ENCODE measurements at regions not wholly inside any gene's neighbourhood (a gene's known extent, or its start where the extent isn't known, plus 50 kb on each side); places are given as distances from the start of the nearest gene placed in this dataset.

- in situ Hi-C loops (cut with HindIII; ENCODE audit: low sequenced_read_pairs) = no loop called here
- no peak for DNase-seq (ENCODE audit: low spot score)
Measured at GRCh38 chr13:112184851-112185371, 118.0 kb downstream of the SOX1 start.

GRCh38 chr13:112185466-112185865, 118.5 kb downstream of the SOX1 start:
- no peak for DNase-seq (ENCODE audit: low spot score)
- in situ Hi-C loops (cut with HindIII; ENCODE audit: low sequenced_read_pairs) = no loop called here

GRCh38 chr13:112186091-112186490, 119.1 kb downstream of the SOX1 start:
- DNase-seq (ENCODE audit: low spot score) = no peak

GRCh38 chr13:112187527-112188297, 120.8 kb downstream of the SOX1 start:
- in situ Hi-C loops (cut with HindIII; ENCODE audit: low sequenced_read_pairs) = no loop called here
- DNase-seq (ENCODE audit: low spot score) = no peak

More at GRCh38 chr13:112186091-112186490, 119.1 kb downstream of the SOX1 start:
- in situ Hi-C loops (cut with HindIII; ENCODE audit: low sequenced_read_pairs) = no loop called here

- no peak for DNase-seq (ENCODE audit: low spot score)
- in situ Hi-C loops (cut with HindIII; ENCODE audit: low sequenced_read_pairs) = no loop called here
Measured at GRCh38 chr13:112188298-112188610, 121.3 kb downstream of the SOX1 start.

GRCh38 chr13:112193463-112194166, 126.7 kb downstream of the SOX1 start:
- no peak for DNase-seq (ENCODE audit: low spot score)
- in situ Hi-C loops (cut with HindIII; ENCODE audit: low sequenced_read_pairs) = no loop called here

GRCh38 chr13:112194167-112194530, 127.2 kb downstream of the SOX1 start:
- DNase-seq (ENCODE audit: low spot score) = no peak
- in situ Hi-C loops (cut with HindIII; ENCODE audit: low sequenced_read_pairs) = no loop called here

GRCh38 chr13:112194579-112194978, 127.6 kb downstream of the SOX1 start:
- in situ Hi-C loops (cut with HindIII; ENCODE audit: low sequenced_read_pairs) = no loop called here
- DNase-seq (ENCODE audit: low spot score) = no peak

GRCh38 chr13:112198396-112199010, 131.6 kb downstream of the SOX1 start:
- in situ Hi-C loops (cut with HindIII; ENCODE audit: low sequenced_read_pairs) = no loop called here
- no peak for DNase-seq (ENCODE audit: low spot score)

- no peak for DNase-seq (ENCODE audit: low spot score)
Measured at GRCh38 chr13:112200200-112200599, 133.3 kb downstream of the SOX1 start.

GRCh38 chr13:112202266-112202665, 135.3 kb downstream of the SOX1 start:
- in situ Hi-C loops (cut with HindIII; ENCODE audit: low sequenced_read_pairs) = no loop called here
- DNase-seq (ENCODE audit: low spot score) = no peak

More at GRCh38 chr13:112200200-112200599, 133.3 kb downstream of the SOX1 start:
- in situ Hi-C loops (cut with HindIII; ENCODE audit: low sequenced_read_pairs) = no loop called here

GRCh38 chr13:112202966-112203365, 136.0 kb downstream of the SOX1 start:
- in situ Hi-C loops (cut with HindIII; ENCODE audit: low sequenced_read_pairs) = no loop called here
- no peak for DNase-seq (ENCODE audit: low spot score)

- in situ Hi-C loops (cut with HindIII; ENCODE audit: low sequenced_read_pairs) = no loop called here
- no peak for DNase-seq (ENCODE audit: low spot score)
Measured at GRCh38 chr13:112203614-112204013, 136.7 kb downstream of the SOX1 start.

- DNase-seq (ENCODE audit: low spot score) = no peak
- in situ Hi-C loops (cut with HindIII; ENCODE audit: low sequenced_read_pairs) = no loop called here
Measured at GRCh38 chr13:112204346-112205327, 137.7 kb downstream of the SOX1 start.

- DNase-seq (ENCODE audit: low spot score) = no peak
- in situ Hi-C loops (cut with HindIII; ENCODE audit: low sequenced_read_pairs) = no loop called here
Measured at GRCh38 chr13:112205990-112206389, 139.0 kb downstream of the SOX1 start.

- in situ Hi-C loops (cut with HindIII; ENCODE audit: low sequenced_read_pairs) = no loop called here
- DNase-seq (ENCODE audit: low spot score) = no peak
Measured at GRCh38 chr13:112207129-112207528, 140.2 kb downstream of the SOX1 start.

GRCh38 chr13:112208656-112209055, 141.7 kb downstream of the SOX1 start:
- DNase-seq (ENCODE audit: low spot score) = no peak
- in situ Hi-C loops (cut with HindIII; ENCODE audit: low sequenced_read_pairs) = no loop called here

- no peak for DNase-seq (ENCODE audit: low spot score)
- in situ Hi-C loops (cut with HindIII; ENCODE audit: low sequenced_read_pairs) = no loop called here
Measured at GRCh38 chr13:112209266-112209665, 142.3 kb downstream of the SOX1 start.

GRCh38 chr13:112209711-112210110, 142.8 kb downstream of the SOX1 start:
- no peak for DNase-seq (ENCODE audit: low spot score)
- in situ Hi-C loops (cut with HindIII; ENCODE audit: low sequenced_read_pairs) = no loop called here

Measured in G401 (cell line).